ENCODE measurements at regions not wholly inside any gene's neighbourhood (a gene's known extent, or its start where the extent isn't known, plus 50 kb on each side); places are given as distances from the start of the nearest gene placed in this dataset.

GRCh38 chr3:117149584-117149983 is 440.0 kb downstream of the TUSC7 start:
- DNase-seq (ENCODE audit: low spot score), result no peak
- Mint-ChIP-seq H3K9me3 (ENCODE audit: unreplicated experiment) (no peaks in the 10 kb centered on the region), H3K4me1 (ENCODE audit: unreplicated experiment) (peaks cover 12% of the 10 kb centered on the region), H3K27ac (ENCODE audit: unreplicated experiment) (no peak overlapping the region), H3K4me3 (ENCODE audit: unreplicated experiment) (no peak overlapping the region), H3K36me3 (ENCODE audit: low read depth, unreplicated experiment) (no peaks in the 10 kb centered on the region), H3K27me3 (ENCODE audit: unreplicated experiment) (peaks cover 2% of the 10 kb centered on the region)
- no peak for TF ChIP-seq CTCF (IDR thresholded peaks at IDR 0.05; ENCODE audit: unreplicated experiment)

- TF ChIP-seq CTCF (IDR thresholded peaks at IDR 0.05; ENCODE audit: unreplicated experiment), result no peak
- Mint-ChIP-seq H3K4me3 (ENCODE audit: unreplicated experiment) (no peak overlapping the region), H3K36me3 (ENCODE audit: low read depth, unreplicated experiment) (no peaks in the 10 kb centered on the region), H3K9me3 (ENCODE audit: unreplicated experiment) (no peaks in the 10 kb centered on the region), H3K4me1 (ENCODE audit: unreplicated experiment) (peaks cover 8% of the 10 kb centered on the region), H3K27ac (ENCODE audit: unreplicated experiment) (no peak overlapping the region), H3K27me3 (ENCODE audit: unreplicated experiment) (peaks cover 2% of the 10 kb centered on the region)
- DNase-seq (ENCODE audit: low spot score), result no peak
These were observed 441.0 kb downstream of the TUSC7 start for GRCh38 chr3:117150628-117151027.

GRCh38 chr3:117160176-117160575 is 450.6 kb downstream of the TUSC7 start:
- no peaks in the 10 kb centered on the region for H3K36me3 Mint-ChIP-seq (ENCODE audit: low read depth, unreplicated experiment)
- H3K9me3 Mint-ChIP-seq (ENCODE audit: unreplicated experiment), result no peaks in the 10 kb centered on the region
- H3K27me3 Mint-ChIP-seq (ENCODE audit: unreplicated experiment), result no peaks in the 10 kb centered on the region
- no peak for DNase-seq (ENCODE audit: low spot score)
- H3K4me3 Mint-ChIP-seq (ENCODE audit: unreplicated experiment), result no peak overlapping the region
- no peak for TF ChIP-seq CTCF (IDR thresholded peaks at IDR 0.05; ENCODE audit: unreplicated experiment)
- no peaks in the 10 kb centered on the region for H3K4me1 Mint-ChIP-seq (ENCODE audit: unreplicated experiment)
- no peak overlapping the region for H3K27ac Mint-ChIP-seq (ENCODE audit: unreplicated experiment)

GRCh38 chr3:117161816-117162215 is 452.2 kb downstream of the TUSC7 start:
- no peaks in the 10 kb centered on the region for H3K36me3 Mint-ChIP-seq (ENCODE audit: low read depth, unreplicated experiment)
- no peaks in the 10 kb centered on the region for H3K4me1 Mint-ChIP-seq (ENCODE audit: unreplicated experiment)
- no peak overlapping the region for H3K4me3 Mint-ChIP-seq (ENCODE audit: unreplicated experiment)
- H3K9me3 Mint-ChIP-seq (ENCODE audit: unreplicated experiment), result no peaks in the 10 kb centered on the region
- H3K27me3 Mint-ChIP-seq (ENCODE audit: unreplicated experiment), result no peaks in the 10 kb centered on the region
- H3K27ac Mint-ChIP-seq (ENCODE audit: unreplicated experiment), result no peak overlapping the region
- no peak for DNase-seq (ENCODE audit: low spot score)
- TF ChIP-seq CTCF (IDR thresholded peaks at IDR 0.05; ENCODE audit: unreplicated experiment), result no peak

- H3K27ac Mint-ChIP-seq (ENCODE audit: unreplicated experiment), result no peak overlapping the region
- H3K27me3 Mint-ChIP-seq (ENCODE audit: unreplicated experiment), result no peaks in the 10 kb centered on the region
- no peak overlapping the region for H3K4me3 Mint-ChIP-seq (ENCODE audit: unreplicated experiment)
- no peak for DNase-seq (ENCODE audit: low spot score)
- peaks cover 5% of the 10 kb centered on the region for H3K4me1 Mint-ChIP-seq (ENCODE audit: unreplicated experiment)
- H3K36me3 Mint-ChIP-seq (ENCODE audit: low read depth, unreplicated experiment), result no peaks in the 10 kb centered on the region
- no peaks in the 10 kb centered on the region for H3K9me3 Mint-ChIP-seq (ENCODE audit: unreplicated experiment)
- no peak for TF ChIP-seq CTCF (IDR thresholded peaks at IDR 0.05; ENCODE audit: unreplicated experiment)
These were observed 455.6 kb downstream of the TUSC7 start for GRCh38 chr3:117165176-117165575.
